ENCODE measurements at regions not wholly inside any gene's neighbourhood (a gene's known extent, or its start where the extent isn't known, plus 50 kb on each side); places are given as distances from the start of the nearest gene placed in this dataset.

- Histone ChIP-seq H3K4me3 (ENCODE audit: low read length in 2 of 2) (no peak overlapping the region), H3K27me3 (ENCODE audit: control insufficient read depth in 2 of 2, insufficient read depth in 2 of 2, low read length in 2 of 2) (no peaks in the 10 kb centered on the region), H3K36me3 (ENCODE audit: control insufficient read depth in 2 of 2, insufficient read depth in 2 of 2, low read length in 2 of 2) (no peaks in the 10 kb centered on the region), H3K9ac (ENCODE audit: low read depth in 1 of 2, low read length in 2 of 2) (no peak overlapping the region), H3K27ac (ENCODE audit: low read depth in 2 of 2, low read length in 2 of 2) (no peak overlapping the region), H3K9me3 (ENCODE audit: control insufficient read depth in 2 of 2, low read length in 2 of 2) (no peaks in the 10 kb centered on the region), H3K4me1 (ENCODE audit: control insufficient read depth in 2 of 2, insufficient read depth in 2 of 2, low read length in 2 of 2) (no peaks in the 10 kb centered on the region)
These were observed 149.7 kb upstream of the ZNF366 start for GRCh38 chr5:72656756-72657513.

GRCh38 chr5:72656331-72656730, 149.1 kb upstream of the ZNF366 start:
- Histone ChIP-seq H3K9ac (ENCODE audit: low read depth in 1 of 2, low read length in 2 of 2) (no peak overlapping the region), H3K36me3 (ENCODE audit: control insufficient read depth in 2 of 2, insufficient read depth in 2 of 2, low read length in 2 of 2) (no peaks in the 10 kb centered on the region), H3K27ac (ENCODE audit: low read depth in 2 of 2, low read length in 2 of 2) (no peak overlapping the region), H3K9me3 (ENCODE audit: control insufficient read depth in 2 of 2, low read length in 2 of 2) (no peaks in the 10 kb centered on the region), H3K27me3 (ENCODE audit: control insufficient read depth in 2 of 2, insufficient read depth in 2 of 2, low read length in 2 of 2) (no peaks in the 10 kb centered on the region), H3K4me3 (ENCODE audit: low read length in 2 of 2) (no peak overlapping the region), H3K4me1 (ENCODE audit: control insufficient read depth in 2 of 2, insufficient read depth in 2 of 2, low read length in 2 of 2) (no peaks in the 10 kb centered on the region)

- no peak overlapping the region for H3K27ac ChIP-seq (ENCODE audit: low read depth in 2 of 2, low read length in 2 of 2)
- no peaks in the 10 kb centered on the region for H3K9me3 ChIP-seq (ENCODE audit: control insufficient read depth in 2 of 2, low read length in 2 of 2)
- no peaks in the 10 kb centered on the region for H3K4me1 ChIP-seq (ENCODE audit: control insufficient read depth in 2 of 2, insufficient read depth in 2 of 2, low read length in 2 of 2)
- H3K9ac ChIP-seq (ENCODE audit: low read depth in 1 of 2, low read length in 2 of 2), result no peak overlapping the region
- no peaks in the 10 kb centered on the region for H3K27me3 ChIP-seq (ENCODE audit: control insufficient read depth in 2 of 2, insufficient read depth in 2 of 2, low read length in 2 of 2)
- H3K4me3 ChIP-seq (ENCODE audit: low read length in 2 of 2), result no peak overlapping the region
- no peaks in the 10 kb centered on the region for H3K36me3 ChIP-seq (ENCODE audit: control insufficient read depth in 2 of 2, insufficient read depth in 2 of 2, low read length in 2 of 2)
These were observed 147.0 kb upstream of the ZNF366 start for GRCh38 chr5:72654231-72654630.

- Histone ChIP-seq H3K9me3 (ENCODE audit: control insufficient read depth in 2 of 2, low read length in 2 of 2) (no peaks in the 10 kb centered on the region), H3K36me3 (ENCODE audit: control insufficient read depth in 2 of 2, insufficient read depth in 2 of 2, low read length in 2 of 2) (no peaks in the 10 kb centered on the region), H3K4me3 (ENCODE audit: low read length in 2 of 2) (no peak overlapping the region), H3K4me1 (ENCODE audit: control insufficient read depth in 2 of 2, insufficient read depth in 2 of 2, low read length in 2 of 2) (no peaks in the 10 kb centered on the region), H3K9ac (ENCODE audit: low read depth in 1 of 2, low read length in 2 of 2) (no peak overlapping the region), H3K27me3 (ENCODE audit: control insufficient read depth in 2 of 2, insufficient read depth in 2 of 2, low read length in 2 of 2) (no peaks in the 10 kb centered on the region), H3K27ac (ENCODE audit: low read depth in 2 of 2, low read length in 2 of 2) (no peak overlapping the region)
These were observed 146.4 kb upstream of the ZNF366 start for GRCh38 chr5:72653586-72653985.

GRCh38 chr5:72651779-72652178, 144.6 kb upstream of the ZNF366 start:
- H3K9ac ChIP-seq (ENCODE audit: low read depth in 1 of 2, low read length in 2 of 2), result no peak overlapping the region
- H3K4me1 ChIP-seq (ENCODE audit: control insufficient read depth in 2 of 2, insufficient read depth in 2 of 2, low read length in 2 of 2), result no peaks in the 10 kb centered on the region
- no peak overlapping the region for H3K4me3 ChIP-seq (ENCODE audit: low read length in 2 of 2)
- H3K9me3 ChIP-seq (ENCODE audit: control insufficient read depth in 2 of 2, low read length in 2 of 2), result no peaks in the 10 kb centered on the region
- H3K27me3 ChIP-seq (ENCODE audit: control insufficient read depth in 2 of 2, insufficient read depth in 2 of 2, low read length in 2 of 2), result no peaks in the 10 kb centered on the region
- H3K36me3 ChIP-seq (ENCODE audit: control insufficient read depth in 2 of 2, insufficient read depth in 2 of 2, low read length in 2 of 2), result no peaks in the 10 kb centered on the region
- no peak overlapping the region for H3K27ac ChIP-seq (ENCODE audit: low read depth in 2 of 2, low read length in 2 of 2)

GRCh38 chr5:72651109-72651508, 143.9 kb upstream of the ZNF366 start:
- no peaks in the 10 kb centered on the region for H3K27me3 ChIP-seq (ENCODE audit: control insufficient read depth in 2 of 2, insufficient read depth in 2 of 2, low read length in 2 of 2)
- no peaks in the 10 kb centered on the region for H3K9me3 ChIP-seq (ENCODE audit: control insufficient read depth in 2 of 2, low read length in 2 of 2)
- no peaks in the 10 kb centered on the region for H3K4me1 ChIP-seq (ENCODE audit: control insufficient read depth in 2 of 2, insufficient read depth in 2 of 2, low read length in 2 of 2)
- no peak overlapping the region for H3K27ac ChIP-seq (ENCODE audit: low read depth in 2 of 2, low read length in 2 of 2)
- no peak overlapping the region for H3K4me3 ChIP-seq (ENCODE audit: low read length in 2 of 2)
- H3K36me3 ChIP-seq (ENCODE audit: control insufficient read depth in 2 of 2, insufficient read depth in 2 of 2, low read length in 2 of 2), result no peaks in the 10 kb centered on the region
- no peak overlapping the region for H3K9ac ChIP-seq (ENCODE audit: low read depth in 1 of 2, low read length in 2 of 2)

- Histone ChIP-seq H3K9me3 (ENCODE audit: control insufficient read depth in 2 of 2, low read length in 2 of 2) (no peaks in the 10 kb centered on the region), H3K4me1 (ENCODE audit: control insufficient read depth in 2 of 2, insufficient read depth in 2 of 2, low read length in 2 of 2) (no peaks in the 10 kb centered on the region), H3K27ac (ENCODE audit: low read depth in 2 of 2, low read length in 2 of 2) (no peak overlapping the region), H3K36me3 (ENCODE audit: control insufficient read depth in 2 of 2, insufficient read depth in 2 of 2, low read length in 2 of 2) (no peaks in the 10 kb centered on the region), H3K27me3 (ENCODE audit: control insufficient read depth in 2 of 2, insufficient read depth in 2 of 2, low read length in 2 of 2) (no peaks in the 10 kb centered on the region), H3K4me3 (ENCODE audit: low read length in 2 of 2) (no peak overlapping the region), H3K9ac (ENCODE audit: low read depth in 1 of 2, low read length in 2 of 2) (no peak overlapping the region)
These were observed 142.2 kb upstream of the ZNF366 start for GRCh38 chr5:72649449-72649848.

- H3K27me3 ChIP-seq (ENCODE audit: control insufficient read depth in 2 of 2, insufficient read depth in 2 of 2, low read length in 2 of 2), result no peaks in the 10 kb centered on the region
- H3K4me3 ChIP-seq (ENCODE audit: low read length in 2 of 2), result no peak overlapping the region
These were observed 141.3 kb upstream of the ZNF366 start for GRCh38 chr5:72648480-72648879.

GRCh38 chr5:72647806-72648205, 140.6 kb upstream of the ZNF366 start:
- Histone ChIP-seq H3K4me1 (ENCODE audit: control insufficient read depth in 2 of 2, insufficient read depth in 2 of 2, low read length in 2 of 2) (no peaks in the 10 kb centered on the region), H3K4me3 (ENCODE audit: low read length in 2 of 2) (no peak overlapping the region), H3K9me3 (ENCODE audit: control insufficient read depth in 2 of 2, low read length in 2 of 2) (no peaks in the 10 kb centered on the region), H3K36me3 (ENCODE audit: control insufficient read depth in 2 of 2, insufficient read depth in 2 of 2, low read length in 2 of 2) (no peaks in the 10 kb centered on the region), H3K27me3 (ENCODE audit: control insufficient read depth in 2 of 2, insufficient read depth in 2 of 2, low read length in 2 of 2) (no peaks in the 10 kb centered on the region), H3K27ac (ENCODE audit: low read depth in 2 of 2, low read length in 2 of 2) (no peak overlapping the region), H3K9ac (ENCODE audit: low read depth in 1 of 2, low read length in 2 of 2) (no peak overlapping the region)

More at GRCh38 chr5:72648480-72648879, 141.3 kb upstream of the ZNF366 start:
- Histone ChIP-seq H3K4me1 (ENCODE audit: control insufficient read depth in 2 of 2, insufficient read depth in 2 of 2, low read length in 2 of 2) (no peaks in the 10 kb centered on the region), H3K36me3 (ENCODE audit: control insufficient read depth in 2 of 2, insufficient read depth in 2 of 2, low read length in 2 of 2) (no peaks in the 10 kb centered on the region), H3K9me3 (ENCODE audit: control insufficient read depth in 2 of 2, low read length in 2 of 2) (no peaks in the 10 kb centered on the region), H3K9ac (ENCODE audit: low read depth in 1 of 2, low read length in 2 of 2) (no peak overlapping the region), H3K27ac (ENCODE audit: low read depth in 2 of 2, low read length in 2 of 2) (no peak overlapping the region)

- no peaks in the 10 kb centered on the region for H3K36me3 ChIP-seq (ENCODE audit: control insufficient read depth in 2 of 2, insufficient read depth in 2 of 2, low read length in 2 of 2)
- H3K27me3 ChIP-seq (ENCODE audit: control insufficient read depth in 2 of 2, insufficient read depth in 2 of 2, low read length in 2 of 2), result no peaks in the 10 kb centered on the region
- H3K4me1 ChIP-seq (ENCODE audit: control insufficient read depth in 2 of 2, insufficient read depth in 2 of 2, low read length in 2 of 2), result no peaks in the 10 kb centered on the region
- no peak overlapping the region for H3K9ac ChIP-seq (ENCODE audit: low read depth in 1 of 2, low read length in 2 of 2)
- no peak overlapping the region for H3K4me3 ChIP-seq (ENCODE audit: low read length in 2 of 2)
- no peak overlapping the region for H3K27ac ChIP-seq (ENCODE audit: low read depth in 2 of 2, low read length in 2 of 2)
- no peaks in the 10 kb centered on the region for H3K9me3 ChIP-seq (ENCODE audit: control insufficient read depth in 2 of 2, low read length in 2 of 2)
These were observed 139.1 kb upstream of the ZNF366 start for GRCh38 chr5:72646246-72646866.

Measured in mucosa of rectum (tissue), 2 donors.